Thoracic aorta (tissue), 2 donors: ENCODE measurements at regions not wholly inside any gene's neighbourhood (a gene's known extent, or its start where the extent isn't known, plus 50 kb on each side); places are given as distances from the start of the nearest gene placed in this dataset.

Experiments
- ATAC-seq: fragments of 150-250 bp; one replicate; pipeline ENCODE4 v1.8.0; 2017; ENCODE audit warnings: low read depth; ENCODE audit not compliant: insufficient number of reproducible peaks, low FRiP score
- DNase-seq: peaks from one replicate; pipeline ENCODE4 v3.0.0-alpha.2; 2020; ENCODE audit warnings: low spot score
- H3K27ac ChIP-seq, 2 donors: fragments of 200-600 bp; sonication (generic); 1 replicate in 1 of 2; 2 replicates in 1 of 2; pipeline ENCODE4 v1.5.1; 2016; ENCODE audit warnings: mild to moderate bottlenecking in 2 of 2, moderate library complexity in 2 of 2
- H3K27me3 ChIP-seq: fragments of 200-600 bp; sonication (generic); replicated peaks from 2 replicates; pipeline ENCODE4 v1.6.0; 2016; ENCODE audit warnings: mild to moderate bottlenecking; ENCODE audit not compliant: insufficient read depth
- H3K36me3 ChIP-seq: fragments of 200-600 bp; sonication (generic); one replicate; pipeline ENCODE4 v1.5.1; 2016
- H3K4me1 ChIP-seq, 2 donors: fragments of 200-600 bp; sonication (generic); 1 replicate in 1 of 2; 2 replicates in 1 of 2; pipeline versions ENCODE4 v1.5.1 to v1.6.0; 2016; ENCODE audit warnings: low read depth in 2 of 2, mild to moderate bottlenecking in 1 of 2; ENCODE audit not compliant: control insufficient read depth in 1 of 2
- H3K4me3 ChIP-seq: fragments of 200-600 bp; sonication (generic); 2 replicates; pipeline ENCODE4 v1.5.1; 2016; ENCODE audit warnings: mild to moderate bottlenecking
- H3K9me3 ChIP-seq: fragments of 200-600 bp; sonication (generic); 2 replicates; pipeline ENCODE4 v1.5.1; 2016
- CTCF ChIP-seq: fragments of 200-600 bp; sonication (generic); IDR thresholded peaks from one replicate; pipeline ENCODE4 v1.5.1; 2019; ENCODE audit warnings: antibody characterized with exemption

DNA sequence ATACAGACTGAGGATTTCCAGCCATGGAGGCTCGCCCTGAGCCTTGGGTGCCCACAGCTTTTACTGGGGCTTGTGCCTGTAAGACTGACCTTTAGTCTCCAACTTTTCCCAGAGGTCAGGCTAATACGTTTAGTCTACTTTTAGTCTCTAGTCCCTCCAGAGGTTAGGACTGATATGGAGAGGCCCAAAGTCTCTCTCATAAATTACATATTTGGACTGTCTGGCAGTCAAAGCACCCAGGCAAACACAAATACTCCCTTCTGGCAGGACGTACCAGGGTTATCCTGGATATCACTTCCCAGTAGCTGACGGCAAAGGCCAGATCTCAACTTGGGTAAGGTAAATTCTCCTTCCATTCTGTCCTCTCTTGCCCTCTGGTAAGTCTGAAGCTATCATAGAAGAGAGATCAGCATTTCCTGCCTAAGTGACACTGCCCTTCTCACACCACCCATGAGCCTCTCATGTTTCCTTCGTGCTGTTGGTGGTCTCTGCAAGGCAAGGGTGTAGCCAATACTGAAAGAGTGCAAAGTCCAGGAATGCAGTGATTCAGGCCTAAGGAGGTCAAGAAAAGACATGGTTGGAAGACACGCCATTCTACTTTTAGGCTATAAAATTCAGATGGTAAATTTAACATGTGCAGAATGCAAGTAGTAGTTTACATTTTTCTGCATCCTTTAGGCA, 69.3 kb upstream of the NEDD4L start:
- DNase-seq (no peak), ATAC-seq (no peak)
- Histone ChIP-seq H3K4me3 (no peak overlapping the region), H3K4me1 (no peaks in the 10 kb centered on the region), H3K27ac (no peak overlapping the region), H3K9me3 (no peaks in the 10 kb centered on the region), H3K27me3 (no peaks in the 10 kb centered on the region), H3K36me3 (no peaks in the 10 kb centered on the region)
- no peak for TF ChIP-seq CTCF

GRCh38 chr18:57973889-57974288, 70.1 kb upstream of the NEDD4L start:
- no peaks in the 10 kb centered on the region for H3K36me3 ChIP-seq
- no peak for TF ChIP-seq CTCF
- no peak for ATAC-seq
- H3K27ac ChIP-seq = no peak overlapping the region
- H3K27me3 ChIP-seq = no peaks in the 10 kb centered on the region
- no peaks in the 10 kb centered on the region for H3K9me3 ChIP-seq
- no peak overlapping the region for H3K4me3 ChIP-seq
- H3K4me1 ChIP-seq = no peaks in the 10 kb centered on the region
- no peak for DNase-seq

GRCh38 chr18:57970356-57971095, 73.5 kb upstream of the NEDD4L start:
- Histone ChIP-seq H3K4me1 (no peaks in the 10 kb centered on the region), H3K27ac (no peak overlapping the region), H3K27me3 (no peaks in the 10 kb centered on the region), H3K36me3 (no peaks in the 10 kb centered on the region), H3K4me3 (no peak overlapping the region), H3K9me3 (no peaks in the 10 kb centered on the region)
- DNase-seq (no peak), ATAC-seq (no peak)
- TF ChIP-seq CTCF = no peak

GRCh38 chr18:57969824-57970223, 74.2 kb upstream of the NEDD4L start:
- H3K36me3 ChIP-seq = no peaks in the 10 kb centered on the region
- DNase-seq (no peak), ATAC-seq (no peak)
- no peaks in the 10 kb centered on the region for H3K27me3 ChIP-seq
- no peaks in the 10 kb centered on the region for H3K4me1 ChIP-seq
- no peak overlapping the region for H3K27ac ChIP-seq
- H3K9me3 ChIP-seq = no peaks in the 10 kb centered on the region
- TF ChIP-seq CTCF = no peak
- no peak overlapping the region for H3K4me3 ChIP-seq

DNA sequence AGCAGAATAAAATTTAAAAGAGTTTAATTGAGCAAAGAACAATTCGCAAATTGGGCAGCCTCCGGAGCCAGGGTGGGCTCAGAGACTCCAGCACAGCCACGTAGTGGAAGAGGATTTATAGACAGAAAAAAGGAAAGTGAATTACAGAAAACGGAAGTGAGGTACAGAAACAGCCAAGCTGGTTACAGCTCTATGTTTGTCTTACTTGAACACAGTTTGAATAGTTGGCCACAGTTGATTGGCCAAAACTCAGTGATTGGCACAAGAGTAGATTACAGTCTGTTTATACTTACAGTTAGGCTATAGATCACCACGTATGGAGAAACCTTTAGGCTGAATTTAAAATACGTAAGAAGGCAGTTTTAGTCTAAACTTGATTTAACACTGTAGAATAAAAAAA, 78.8 kb upstream of the NEDD4L start:
- TF ChIP-seq CTCF = no peak
- no peaks in the 10 kb centered on the region for H3K9me3 ChIP-seq
- no peak overlapping the region for H3K4me3 ChIP-seq
- H3K4me1 ChIP-seq = no peaks in the 10 kb centered on the region
- no peak overlapping the region for H3K27ac ChIP-seq
- no peaks in the 10 kb centered on the region for H3K27me3 ChIP-seq
- DNase-seq (no peak), ATAC-seq (no peak)
- H3K36me3 ChIP-seq = no peaks in the 10 kb centered on the region
